ENCODE measurements at regions not wholly inside any gene's neighbourhood (a gene's known extent, or its start where the extent isn't known, plus 50 kb on each side); places are given as distances from the start of the nearest gene placed in this dataset.

DNA sequence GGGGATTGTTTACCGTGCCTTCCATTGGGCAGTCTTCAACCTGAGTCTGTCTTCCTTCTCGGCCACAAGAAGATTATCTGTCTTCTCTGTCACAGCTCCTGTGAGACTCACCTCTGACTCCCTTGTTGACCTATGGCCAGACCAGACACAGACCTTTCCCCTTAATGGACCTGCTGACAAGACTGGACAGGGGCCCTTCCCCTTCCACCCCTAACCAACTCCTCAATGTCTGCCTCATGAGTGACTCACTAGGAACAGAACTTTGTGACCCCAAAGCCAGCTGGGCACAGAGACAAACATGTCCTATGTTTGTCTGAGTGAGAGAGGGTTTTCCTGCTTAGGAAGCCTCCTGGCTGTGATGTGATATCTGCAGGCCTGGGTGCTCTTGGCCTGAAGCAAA lies 405.0 kb downstream of the BRD1 start:
- H3K27me3 ChIP-seq (replicated peaks in 1 of 2; ENCODE audit: control insufficient read depth in 2 of 2, extremely low read depth in 1 of 2, insufficient read depth in 2 of 2, low read length in 1 of 2), result peaks cover 0 to 42% of the 10 kb centered on the region in 2 experiments
- no peak for ATAC-seq (replicated peaks in 1 of 4)
- no peaks in the 10 kb centered on the region for H3K36me3 Mint-ChIP-seq
- 59% methylated on average over 2 of the region's 2 CpGs for WGBS (ENCODE audit: insufficient coverage)
- H3K4me3 ChIP-seq (ENCODE audit: control insufficient read depth in 1 of 2, extremely low read depth in 1 of 2, low read length in 1 of 2), result no peak overlapping the region
- peaks cover 0 to 5% (median 0%) of the 10 kb centered on the region in 3 donors for H3K4me1 Mint-ChIP-seq
- H3K36me3 ChIP-seq (ENCODE audit: control insufficient read depth in 2 of 2, extremely low read depth in 1 of 2, insufficient read depth in 1 of 2, low read length in 1 of 2), result no peaks in the 10 kb centered on the region
- peaks cover 0 to 10% (median 10%) of the 10 kb centered on the region in 3 donors for H3K9me3 Mint-ChIP-seq
- H3K4me1 ChIP-seq (ENCODE audit: control insufficient read depth in 1 of 2, extremely low read depth in 1 of 2, insufficient read depth in 2 of 2, low read length in 2 of 2), result no peaks in the 10 kb centered on the region
- H3K27ac Mint-ChIP-seq, result no peak overlapping the region
- peaks cover 10 to 15% of the 10 kb centered on the region in 2 donors for H3K27me3 Mint-ChIP-seq
- H3K9me3 ChIP-seq, result no peaks in the 10 kb centered on the region
- no peak overlapping the region for H3K4me3 Mint-ChIP-seq
- CTCF ChIA-PET, result no interaction called here
- H3K27ac ChIP-seq (ENCODE audit: low read length), result no peak overlapping the region
- POLR2A ChIA-PET, result interaction anchor here in 1 of 2 donors (0.6 kb wide), 1 partner anchor 21 kb away, joined by 3 read pairs; no protein-coding TSS in a partner anchor
- no peak for DNase-seq

DNA sequence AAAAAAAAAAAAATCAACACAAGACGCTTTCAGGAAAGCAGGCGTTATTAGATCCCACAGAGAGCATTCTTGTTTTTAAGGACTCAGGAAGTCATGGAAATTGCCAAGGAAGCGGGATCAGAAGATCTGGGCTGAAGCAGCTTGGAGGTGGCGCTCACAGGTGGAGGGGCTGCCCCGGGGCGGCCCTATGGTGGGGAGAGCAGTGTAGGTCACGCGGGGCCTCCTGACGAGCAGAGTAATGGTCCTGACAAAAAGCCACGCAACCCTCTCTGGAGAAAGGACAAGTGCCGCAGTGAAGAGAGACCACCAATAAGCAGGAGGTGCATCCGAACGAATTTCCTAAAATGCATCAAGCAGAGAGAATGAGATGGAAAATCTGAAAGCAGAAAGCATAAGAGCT lies 407.0 kb downstream of the BRD1 start:
- H3K27ac Mint-ChIP-seq, result no peak overlapping the region

DNA sequence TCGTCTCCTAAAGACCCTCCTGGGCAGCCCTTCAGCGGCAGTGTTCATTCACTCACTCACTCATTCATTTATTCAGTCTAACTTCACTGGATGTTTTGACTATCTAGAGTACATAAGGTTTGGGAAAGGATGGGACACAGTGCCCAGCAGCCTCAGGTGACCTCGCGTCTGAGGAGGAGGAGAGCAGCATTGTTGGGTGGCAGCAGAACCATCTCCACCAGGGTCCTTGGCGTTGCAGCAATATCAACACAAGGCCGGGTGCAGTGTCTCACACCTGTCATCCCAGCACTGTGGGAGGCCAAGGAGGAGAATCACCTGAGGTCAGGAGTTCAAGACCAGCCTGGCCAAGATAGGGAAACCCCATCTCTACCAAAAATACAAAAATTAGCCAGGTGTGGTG lies 408.0 kb downstream of the BRD1 start:
- ChIA-PET POLR2A (no interaction called here), CTCF (no interaction called here)
- H3K9me3 ChIP-seq, result no peaks in the 10 kb centered on the region
- Mint-ChIP-seq H3K4me1 (peaks cover 0 to 3% (median 0%) of the 10 kb centered on the region in 3 donors), H3K9me3 (peaks cover 0 to 10% (median 10%) of the 10 kb centered on the region in 3 donors), H3K27me3 (peaks cover 14 to 15% of the 10 kb centered on the region in 2 donors), H3K4me3 (no peak overlapping the region), H3K27ac (no peak overlapping the region), H3K36me3 (no peaks in the 10 kb centered on the region)
- DNase-seq (no peak), ATAC-seq (replicated peaks in 1 of 4) (no peak)
- no peaks in the 10 kb centered on the region for H3K4me1 ChIP-seq (ENCODE audit: control insufficient read depth in 1 of 2, extremely low read depth in 1 of 2, insufficient read depth in 2 of 2, low read length in 2 of 2)
- no peak overlapping the region for H3K27ac ChIP-seq (ENCODE audit: low read length)
- peaks cover 0 to 41% of the 10 kb centered on the region in 2 experiments for H3K27me3 ChIP-seq (replicated peaks in 1 of 2; ENCODE audit: control insufficient read depth in 2 of 2, extremely low read depth in 1 of 2, insufficient read depth in 2 of 2, low read length in 1 of 2)
- H3K4me3 ChIP-seq (ENCODE audit: control insufficient read depth in 1 of 2, extremely low read depth in 1 of 2, low read length in 1 of 2), result no peak overlapping the region
- H3K36me3 ChIP-seq (ENCODE audit: control insufficient read depth in 2 of 2, extremely low read depth in 1 of 2, insufficient read depth in 1 of 2, low read length in 1 of 2), result no peaks in the 10 kb centered on the region
- WGBS (ENCODE audit: insufficient coverage), result 86% methylated on average over 4 of the region's 6 CpGs

More for the DNA sequence above, 407.0 kb downstream of the BRD1 start:
- CTCF ChIA-PET, result no interaction called here
- Histone ChIP-seq H3K27me3 (replicated peaks in 1 of 2; ENCODE audit: control insufficient read depth in 2 of 2, extremely low read depth in 1 of 2, insufficient read depth in 2 of 2, low read length in 1 of 2) (peaks cover 0 to 40% of the 10 kb centered on the region in 2 experiments), H3K4me1 (ENCODE audit: control insufficient read depth in 1 of 2, extremely low read depth in 1 of 2, insufficient read depth in 2 of 2, low read length in 2 of 2) (no peaks in the 10 kb centered on the region), H3K4me3 (ENCODE audit: control insufficient read depth in 1 of 2, extremely low read depth in 1 of 2, low read length in 1 of 2) (no peak overlapping the region), H3K27ac (ENCODE audit: low read length) (no peak overlapping the region), H3K9me3 (no peaks in the 10 kb centered on the region), H3K36me3 (ENCODE audit: control insufficient read depth in 2 of 2, extremely low read depth in 1 of 2, insufficient read depth in 1 of 2, low read length in 1 of 2) (no peaks in the 10 kb centered on the region)
- peaks cover 15 to 16% of the 10 kb centered on the region in 2 donors for H3K27me3 Mint-ChIP-seq
- no peaks in the 10 kb centered on the region for H3K36me3 Mint-ChIP-seq
- peaks cover 0 to 5% (median 0%) of the 10 kb centered on the region in 3 donors for H3K4me1 Mint-ChIP-seq
- no peak for DNase-seq
- peaks cover 0 to 10% (median 10%) of the 10 kb centered on the region in 3 donors for H3K9me3 Mint-ChIP-seq
- POLR2A ChIA-PET, result no interaction called here
- ATAC-seq (replicated peaks in 1 of 4), result no peak
- WGBS (ENCODE audit: insufficient coverage), result 77% methylated on average over 8 of the region's 13 CpGs
- no peak overlapping the region for H3K4me3 Mint-ChIP-seq

DNA sequence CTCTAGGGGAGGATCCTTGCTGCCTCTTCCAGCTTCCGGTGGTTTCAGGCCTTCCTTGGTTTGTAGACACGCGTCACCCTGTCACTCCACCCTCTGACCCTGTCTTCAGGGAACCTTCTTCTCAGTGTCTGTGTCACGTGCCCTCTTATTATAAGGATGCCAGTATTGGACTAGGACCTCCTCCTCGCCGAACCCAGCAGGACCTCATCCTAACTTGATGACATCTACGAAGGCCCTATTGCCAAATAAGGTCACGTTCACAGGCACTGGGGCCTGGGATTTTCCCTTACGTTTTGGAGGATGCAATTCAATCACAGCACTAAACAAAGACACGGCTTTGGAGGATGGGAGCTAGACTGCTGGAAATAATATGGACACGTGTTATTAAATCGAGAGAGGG lies 408.7 kb downstream of the BRD1 start:
- peaks cover 9 to 14% of the 10 kb centered on the region in 2 donors for H3K27me3 Mint-ChIP-seq
- ATAC-seq (replicated peaks in 1 of 4), result no peak
- CTCF ChIA-PET, result no interaction called here

DNA sequence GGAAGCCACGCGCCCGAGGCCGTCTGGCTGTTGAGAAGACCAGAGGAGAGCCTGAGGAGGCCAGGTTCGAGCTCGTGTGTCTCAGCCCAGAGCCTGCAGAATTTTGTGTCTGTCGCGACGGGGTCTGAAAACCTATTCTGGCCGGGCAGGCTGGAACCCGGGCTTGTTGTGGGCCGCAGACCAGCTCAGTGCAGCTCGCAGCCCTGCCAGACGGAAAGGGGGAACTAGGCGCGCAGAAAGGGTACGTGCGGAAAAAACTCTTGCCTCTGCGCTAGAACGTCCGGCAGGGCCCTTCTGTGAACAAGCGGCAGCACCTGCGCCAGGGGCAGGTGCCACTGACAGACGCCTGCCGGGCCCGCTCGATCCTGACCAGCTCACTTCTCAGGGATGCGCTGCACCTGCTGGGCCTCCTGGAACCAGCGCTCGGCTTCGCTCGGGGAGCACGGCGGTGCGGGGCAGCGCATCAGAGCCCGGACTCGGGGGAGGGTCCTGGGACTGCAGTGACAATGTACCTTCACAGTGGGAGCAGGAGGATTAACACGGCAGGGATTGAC lies 409.3 kb downstream of the BRD1 start:
- Mint-ChIP-seq H3K4me1 (no peaks in the 10 kb centered on the region), H3K9me3 (peaks cover 0 to 10% (median 10%) of the 10 kb centered on the region in 3 donors), H3K27ac (no peak overlapping the region), H3K36me3 (no peaks in the 10 kb centered on the region), H3K27me3 (peaks cover 9 to 15% of the 10 kb centered on the region in 2 donors), H3K4me3 (no peak overlapping the region)
- H3K36me3 ChIP-seq (ENCODE audit: control insufficient read depth in 2 of 2, extremely low read depth in 1 of 2, insufficient read depth in 1 of 2, low read length in 1 of 2), result no peaks in the 10 kb centered on the region
- peaks cover 0 to 41% of the 10 kb centered on the region in 2 experiments for H3K27me3 ChIP-seq (replicated peaks in 1 of 2; ENCODE audit: control insufficient read depth in 2 of 2, extremely low read depth in 1 of 2, insufficient read depth in 2 of 2, low read length in 1 of 2)
- no peak for DNase-seq
- no peak overlapping the region for H3K27ac ChIP-seq (ENCODE audit: low read length)
- H3K9me3 ChIP-seq, result no peaks in the 10 kb centered on the region
- ATAC-seq (replicated peaks in 1 of 4), result no peak
- CTCF ChIA-PET, result no interaction called here
- POLR2A ChIA-PET, result no interaction called here
- H3K4me1 ChIP-seq (ENCODE audit: control insufficient read depth in 1 of 2, extremely low read depth in 1 of 2, insufficient read depth in 2 of 2, low read length in 2 of 2), result no peaks in the 10 kb centered on the region
- no peak overlapping the region for H3K4me3 ChIP-seq (ENCODE audit: control insufficient read depth in 1 of 2, extremely low read depth in 1 of 2, low read length in 1 of 2)
- 88% methylated on average over 39 of the region's 39 CpGs for WGBS (ENCODE audit: insufficient coverage)

More for the DNA sequence above, 408.7 kb downstream of the BRD1 start:
- no peak overlapping the region for H3K27ac Mint-ChIP-seq
- no peak overlapping the region for H3K27ac ChIP-seq (ENCODE audit: low read length)
- no peaks in the 10 kb centered on the region for H3K4me1 Mint-ChIP-seq
- POLR2A ChIA-PET, result no interaction called here
- H3K4me3 ChIP-seq (ENCODE audit: control insufficient read depth in 1 of 2, extremely low read depth in 1 of 2, low read length in 1 of 2), result no peak overlapping the region
- H3K9me3 Mint-ChIP-seq, result peaks cover 0 to 10% (median 10%) of the 10 kb centered on the region in 3 donors
- H3K36me3 ChIP-seq (ENCODE audit: control insufficient read depth in 2 of 2, extremely low read depth in 1 of 2, insufficient read depth in 1 of 2, low read length in 1 of 2), result no peaks in the 10 kb centered on the region
- 83% methylated on average over 7 of the region's 12 CpGs for WGBS (ENCODE audit: insufficient coverage)
- H3K4me3 Mint-ChIP-seq, result no peak overlapping the region
- no peaks in the 10 kb centered on the region for H3K36me3 Mint-ChIP-seq
- H3K9me3 ChIP-seq, result no peaks in the 10 kb centered on the region
- H3K27me3 ChIP-seq (replicated peaks in 1 of 2; ENCODE audit: control insufficient read depth in 2 of 2, extremely low read depth in 1 of 2, insufficient read depth in 2 of 2, low read length in 1 of 2), result peaks cover 0 to 39% of the 10 kb centered on the region in 2 experiments
- DNase-seq, result no peak
- no peaks in the 10 kb centered on the region for H3K4me1 ChIP-seq (ENCODE audit: control insufficient read depth in 1 of 2, extremely low read depth in 1 of 2, insufficient read depth in 2 of 2, low read length in 2 of 2)

DNA sequence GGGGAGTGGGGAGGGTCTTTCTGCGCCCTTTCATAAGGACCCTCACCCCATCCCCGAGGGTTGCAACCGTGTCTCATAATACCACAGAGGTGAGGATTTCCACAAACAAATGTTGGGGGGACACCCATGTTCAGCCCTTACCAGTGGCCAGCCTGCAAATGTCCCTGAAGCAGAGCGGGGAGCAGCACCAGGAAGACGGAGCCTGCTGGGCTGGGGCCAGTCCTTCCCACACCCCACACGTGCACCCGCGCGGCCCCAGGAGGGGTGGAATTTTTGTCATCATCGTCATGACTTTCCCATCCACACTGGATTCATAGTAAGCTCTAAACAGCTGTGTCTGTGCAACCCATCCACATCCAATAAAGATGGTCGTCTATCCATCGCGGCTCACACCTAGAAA lies 409.8 kb downstream of the BRD1 start:
- Histone ChIP-seq H3K36me3 (ENCODE audit: control insufficient read depth in 2 of 2, extremely low read depth in 1 of 2, insufficient read depth in 1 of 2, low read length in 1 of 2) (no peaks in the 10 kb centered on the region), H3K4me3 (ENCODE audit: control insufficient read depth in 1 of 2, extremely low read depth in 1 of 2, low read length in 1 of 2) (no peak overlapping the region), H3K9me3 (no peaks in the 10 kb centered on the region), H3K27me3 (replicated peaks in 1 of 2; ENCODE audit: control insufficient read depth in 2 of 2, extremely low read depth in 1 of 2, insufficient read depth in 2 of 2, low read length in 1 of 2) (peaks cover 0 to 43% of the 10 kb centered on the region in 2 experiments), H3K27ac (ENCODE audit: low read length) (no peak overlapping the region), H3K4me1 (ENCODE audit: control insufficient read depth in 1 of 2, extremely low read depth in 1 of 2, insufficient read depth in 2 of 2, low read length in 2 of 2) (no peaks in the 10 kb centered on the region)
- Mint-ChIP-seq H3K36me3 (no peaks in the 10 kb centered on the region), H3K4me1 (no peaks in the 10 kb centered on the region), H3K27ac (no peak overlapping the region), H3K4me3 (no peak overlapping the region), H3K9me3 (peaks cover 0 to 10% (median 10%) of the 10 kb centered on the region in 3 donors), H3K27me3 (peaks cover 9 to 15% of the 10 kb centered on the region in 2 donors)
- WGBS (ENCODE audit: insufficient coverage), result 95% methylated on average over 3 of the region's 13 CpGs
- ATAC-seq (replicated peaks in 1 of 4) (no peak), DNase-seq (no peak)
- CTCF ChIA-PET, result interaction anchor here in 1 of 2 donors (0.5 kb wide), 1 partner anchor 9 kb away, joined by 3 read pairs; no protein-coding TSS in a partner anchor
- POLR2A ChIA-PET, result no interaction called here

Measured in T-cell (primary cell).